Esophagus muscularis mucosa (tissue), 4 donors: ENCODE measurements at regions not wholly inside any gene's neighbourhood (a gene's known extent, or its start where the extent isn't known, plus 50 kb on each side); places are given as distances from the start of the nearest gene placed in this dataset.

Source experiments
- DNase-seq: peaks from one replicate; pipeline ENCODE4 v3.0.0-alpha.2; 2017; ENCODE audit errors: extremely low spot score
- H3K27ac ChIP-seq, 4 donors: fragments of 200-600 bp; sonication (generic); replicated peaks in 1 of 4; 1 replicate in 3 of 4; 2 replicates in 1 of 4; pipeline ENCODE4 v1.5.1; 2016 to 2019; ENCODE audit warnings: mild to moderate bottlenecking in 1 of 4
- H3K27me3 ChIP-seq, 4 donors: fragments of 200-600 bp; sonication (generic); one replicate each; pipeline versions ENCODE4 v1.5.1 to v1.6.0; 2016 to 2019
- H3K36me3 ChIP-seq, 4 donors: fragments of 200-600 bp; sonication (generic); one replicate each; pipeline ENCODE4 v1.5.1; 2016 to 2019
- H3K4me1 ChIP-seq, 4 donors: fragments of 200-600 bp; sonication (generic); one replicate each; pipeline ENCODE4 v1.5.1; 2016 to 2019
- H3K4me3 ChIP-seq, 4 donors: fragments of 200-600 bp; sonication (generic); 1 replicate in 2 of 4; 2 replicates in 2 of 4; pipeline ENCODE4 v1.5.1; 2016 to 2019; ENCODE audit warnings: mild to moderate bottlenecking in 4 of 4, moderate library complexity in 1 of 4
- H3K9me3 ChIP-seq, 4 donors: fragments of 200-600 bp; sonication (generic); 1 replicate in 3 of 4; 2 replicates in 1 of 4; pipeline ENCODE4 v1.5.1; 2016 to 2019
- CTCF ChIP-seq, 3 experiments: fragments of 200-600 bp in 2 of 3; fragments of 450-650 bp in 1 of 3; sonication (generic) in 2 of 3; IDR thresholded peaks; one replicate each; pipeline ENCODE4 v1.5.1; 2017 to 2019; ENCODE audit warnings: antibody characterized with exemption in 3 of 3, mild to moderate bottlenecking in 2 of 3, moderate library complexity in 1 of 3
- EP300 ChIP-seq: sonication (generic); formaldehyde crosslinking; IDR thresholded peaks from one replicate; pipeline ENCODE4 v1.6.1; 2017; ENCODE audit warnings: antibody characterized with exemption
- POLR2A ChIP-seq: fragments of 450-650 bp; IDR thresholded peaks from one replicate; pipeline ENCODE4 v1.6.1; 2017; ENCODE audit warnings: antibody characterized with exemption, moderate library complexity, mild to moderate bottlenecking, low read depth
- POLR2AphosphoS5 ChIP-seq, 2 donors: sonication (generic); formaldehyde crosslinking; IDR thresholded peaks; one replicate each; pipeline ENCODE4 v1.6.1; 2017; ENCODE audit warnings: antibody characterized with exemption in 2 of 2
- WGBS: methylation state at CpG from one replicate; pipeline ENCODE4 v1.1.5; 2018; 5-methylcytosine and 5-hydroxymethylcytosine counted together
- intact Hi-C: fragments of 100-400 bp; cut with DNase I; formaldehyde crosslinking; loops from one replicate; pipeline ENCODE4 v1.15.1; 2023

GRCh38 chr4:106869551-106869950 is 166.6 kb downstream of the DKK2 start:
- WGBS, result 88% methylated on average over 1 of the region's 1 CpG
- no peak for DNase-seq
- TF ChIP-seq POLR2AphosphoS5 (IDR thresholded peaks at IDR 0.05) (no peak), CTCF (IDR thresholded peaks at IDR 0.05) (no peak), POLR2A (no peak), EP300 (no peak)
- no peak overlapping the region for H3K27ac ChIP-seq
- H3K4me3 ChIP-seq, result no peak overlapping the region
- no peaks in the 10 kb centered on the region for H3K9me3 ChIP-seq
- intact Hi-C loops, result no loop called here
- no peaks in the 10 kb centered on the region for H3K27me3 ChIP-seq
- H3K36me3 ChIP-seq, result no peaks in the 10 kb centered on the region
- no peaks in the 10 kb centered on the region for H3K4me1 ChIP-seq

- no peak for DNase-seq
- Histone ChIP-seq H3K27ac (no peak overlapping the region), H3K27me3 (no peaks in the 10 kb centered on the region), H3K9me3 (no peaks in the 10 kb centered on the region), H3K4me1 (no peaks in the 10 kb centered on the region), H3K36me3 (no peaks in the 10 kb centered on the region), H3K4me3 (no peak overlapping the region)
- WGBS, result 43% methylated on average over 2 of the region's 2 CpGs
- intact Hi-C loops, result no loop called here
- TF ChIP-seq EP300 (no peak), POLR2AphosphoS5 (IDR thresholded peaks at IDR 0.05) (no peak), POLR2A (no peak), CTCF (IDR thresholded peaks at IDR 0.05) (no peak)
These were observed 167.6 kb downstream of the DKK2 start for GRCh38 chr4:106868381-106869035.

DNA sequence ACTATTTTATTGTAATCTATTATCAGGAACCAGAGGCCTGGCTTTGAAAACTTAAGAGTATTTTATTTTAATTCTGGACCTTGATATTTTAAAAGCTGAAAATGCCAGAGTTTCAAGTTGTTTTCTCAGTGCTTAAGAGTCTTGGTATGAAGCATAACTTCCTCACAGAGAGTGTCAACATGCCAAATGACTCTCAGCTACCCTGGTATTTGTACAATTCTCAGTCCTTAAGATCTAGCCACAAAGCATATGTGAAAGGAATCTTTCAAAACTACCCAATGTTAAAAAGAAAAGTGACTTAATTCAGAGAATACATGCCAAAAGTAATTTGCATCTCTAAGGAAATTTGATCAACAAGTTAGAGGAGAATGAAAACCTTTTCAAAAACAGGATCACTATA is 171.9 kb downstream of the DKK2 start:
- TF ChIP-seq POLR2A, result no peak
- no peak for TF ChIP-seq CTCF (IDR thresholded peaks at IDR 0.05)
- no peak for TF ChIP-seq EP300
- TF ChIP-seq POLR2AphosphoS5 (IDR thresholded peaks at IDR 0.05), result no peak
- no peak for DNase-seq
- H3K4me1 ChIP-seq, result no peaks in the 10 kb centered on the region
- no peaks in the 10 kb centered on the region for H3K27me3 ChIP-seq
- intact Hi-C loops, result no loop called here
- no peaks in the 10 kb centered on the region for H3K9me3 ChIP-seq
- H3K27ac ChIP-seq, result no peak overlapping the region
- H3K4me3 ChIP-seq, result no peak overlapping the region
- H3K36me3 ChIP-seq, result no peaks in the 10 kb centered on the region

DNA sequence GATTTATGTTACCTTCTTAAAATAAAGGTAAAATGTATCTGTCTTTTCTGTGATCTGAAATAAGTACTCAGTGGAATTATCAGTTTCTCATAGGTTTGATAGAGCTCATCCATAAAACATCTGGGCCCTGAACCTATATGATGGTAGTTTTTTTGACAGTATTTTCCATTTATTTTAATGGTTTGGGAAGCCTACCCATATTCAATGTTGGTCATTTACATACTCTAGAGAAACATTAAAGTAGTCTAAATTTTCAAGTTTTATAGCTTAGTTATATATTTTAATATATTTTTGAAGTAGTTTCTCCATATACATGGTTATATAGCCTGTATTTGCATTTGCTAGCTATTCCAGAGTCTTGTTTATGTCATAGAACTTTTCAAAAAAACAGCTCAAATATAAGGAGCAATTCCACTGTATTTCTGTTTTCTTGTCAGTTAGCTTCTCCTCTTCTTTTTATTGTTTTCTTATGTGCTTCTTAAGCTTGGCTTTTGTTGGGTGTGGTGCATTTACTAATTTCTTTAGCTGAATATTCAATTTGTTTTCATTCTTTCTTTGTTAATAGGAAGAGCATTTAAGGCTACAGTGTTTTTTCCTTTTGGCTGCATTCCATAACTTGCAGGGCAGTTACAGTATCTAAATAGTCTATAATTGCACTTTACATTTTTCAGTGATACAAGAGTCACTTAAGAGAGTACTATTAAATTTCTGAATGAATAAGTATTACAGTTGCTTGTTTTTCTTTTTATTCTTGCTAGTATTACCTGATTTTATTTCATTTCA is 181.4 kb downstream of the DKK2 start:
- Histone ChIP-seq H3K27ac (no peak overlapping the region), H3K4me1 (no peaks in the 10 kb centered on the region), H3K9me3 (no peaks in the 10 kb centered on the region), H3K4me3 (no peak overlapping the region), H3K27me3 (no peaks in the 10 kb centered on the region), H3K36me3 (no peaks in the 10 kb centered on the region)
- no peak for DNase-seq
- TF ChIP-seq EP300, result no peak
- TF ChIP-seq POLR2A, result no peak
- no peak for TF ChIP-seq CTCF (IDR thresholded peaks at IDR 0.05)
- no peak for TF ChIP-seq POLR2AphosphoS5 (IDR thresholded peaks at IDR 0.05)
- intact Hi-C loops, result no loop called here
